ENCODE measurements at regions not wholly inside any gene's neighbourhood (a gene's known extent, or its start where the extent isn't known, plus 50 kb on each side); places are given as distances from the start of the nearest gene placed in this dataset.

DNA sequence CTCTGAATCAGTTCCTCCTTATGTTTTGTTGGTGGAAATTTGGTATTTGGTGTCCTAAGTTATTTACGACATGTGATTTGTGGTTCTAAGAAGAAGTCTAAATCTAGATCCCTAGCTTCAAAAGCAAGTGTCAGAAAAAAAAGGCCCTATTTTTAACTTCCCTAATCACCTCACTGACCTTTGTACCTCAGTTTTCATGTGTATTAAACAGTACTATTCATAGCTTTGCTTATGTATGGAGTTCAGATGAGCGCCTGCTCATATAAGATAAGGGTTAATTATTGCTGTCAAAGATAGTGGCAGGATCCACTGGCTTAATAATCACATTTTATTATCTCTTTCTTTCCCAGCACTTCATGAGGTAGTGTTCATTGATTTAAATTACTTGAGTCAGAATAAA, 318.2 kb downstream of the PARP8 start:
- TF ChIP-seq POLR2A (IDR thresholded peaks at IDR 0.05), result no peak
- TF ChIP-seq, protein P1, sequence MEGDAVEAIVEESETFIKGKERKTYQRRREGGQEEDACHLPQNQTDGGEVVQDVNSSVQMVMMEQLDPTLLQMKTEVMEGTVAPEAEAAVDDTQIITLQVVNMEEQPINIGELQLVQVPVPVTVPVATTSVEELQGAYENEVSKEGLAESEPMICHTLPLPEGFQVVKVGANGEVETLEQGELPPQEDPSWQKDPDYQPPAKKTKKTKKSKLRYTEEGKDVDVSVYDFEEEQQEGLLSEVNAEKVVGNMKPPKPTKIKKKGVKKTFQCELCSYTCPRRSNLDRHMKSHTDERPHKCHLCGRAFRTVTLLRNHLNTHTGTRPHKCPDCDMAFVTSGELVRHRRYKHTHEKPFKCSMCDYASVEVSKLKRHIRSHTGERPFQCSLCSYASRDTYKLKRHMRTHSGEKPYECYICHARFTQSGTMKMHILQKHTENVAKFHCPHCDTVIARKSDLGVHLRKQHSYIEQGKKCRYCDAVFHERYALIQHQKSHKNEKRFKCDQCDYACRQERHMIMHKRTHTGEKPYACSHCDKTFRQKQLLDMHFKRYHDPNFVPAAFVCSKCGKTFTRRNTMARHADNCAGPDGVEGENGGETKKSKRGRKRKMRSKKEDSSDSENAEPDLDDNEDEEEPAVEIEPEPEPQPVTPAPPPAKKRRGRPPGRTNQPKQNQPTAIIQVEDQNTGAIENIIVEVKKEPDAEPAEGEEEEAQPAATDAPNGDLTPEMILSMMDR (IDR thresholded peaks at IDR 0.05), result no peak
- H3K27ac ChIP-seq, result no peak overlapping the region
- no peak for ATAC-seq
- H3K4me1 ChIP-seq, result no peaks in the 10 kb centered on the region
- WGBS, 4 donors, result 72 to 76% (median 75%) methylated on average over 2 of the region's 2 CpGs
- intact Hi-C loops (cut with DNase I), result no loop called here
- DNase-seq, result no peak
- no peaks in the 10 kb centered on the region for H3K9me3 ChIP-seq
- H3K36me3 ChIP-seq, result no peaks in the 10 kb centered on the region
- no peak overlapping the region for H3K4me3 ChIP-seq
- H3K27me3 ChIP-seq, result peaks cover 0 to 17% (median 0%) of the 10 kb centered on the region in 9 donors

DNA sequence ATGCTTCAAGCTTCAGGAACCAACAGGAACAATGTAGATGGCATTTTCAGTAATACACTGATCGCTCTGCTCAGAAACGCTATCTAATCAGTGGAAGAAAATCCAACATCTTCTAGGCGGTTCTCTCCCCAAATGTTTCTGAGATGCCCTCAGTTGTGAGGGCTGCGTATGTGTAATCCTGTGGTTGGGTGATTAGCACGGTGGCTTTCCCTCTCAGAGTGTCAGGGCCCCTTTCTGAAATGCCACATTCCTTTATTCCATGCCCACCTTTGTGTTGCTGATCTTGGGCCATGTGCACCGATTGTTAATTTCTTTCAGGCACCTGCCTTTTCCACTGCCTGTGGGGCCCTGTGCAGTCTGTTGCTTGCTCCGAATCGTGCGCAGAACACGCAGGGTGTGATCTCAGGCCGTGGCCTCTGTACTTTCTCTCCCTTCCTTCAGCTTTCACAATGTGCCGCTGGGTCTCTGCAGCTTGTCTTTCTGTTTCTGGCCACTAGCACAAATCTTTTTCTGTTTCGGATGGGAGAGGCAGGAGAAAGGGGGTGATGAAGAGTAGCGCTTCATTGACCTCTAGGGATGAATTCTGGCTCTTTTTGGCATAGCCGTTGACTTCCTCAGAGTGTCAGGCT, 324.0 kb downstream of the PARP8 start:
- WGBS, 4 donors, result 83 to 86% (median 84%) methylated on average over 15 of the region's 15 CpGs
- ATAC-seq (no peak), DNase-seq (no peak)
- H3K9me3 ChIP-seq, result no peaks in the 10 kb centered on the region
- H3K27me3 ChIP-seq, result peaks cover 0 to 24% (median 0%) of the 10 kb centered on the region in 9 donors
- TF ChIP-seq, protein P1 (IDR thresholded peaks at IDR 0.05), result no peak
- TF ChIP-seq POLR2A (IDR thresholded peaks at IDR 0.05), result no peak
- H3K27ac ChIP-seq, result no peak overlapping the region
- intact Hi-C loops (cut with DNase I), result no loop called here
- no peaks in the 10 kb centered on the region for H3K36me3 ChIP-seq
- H3K4me3 ChIP-seq, result no peak overlapping the region
- no peaks in the 10 kb centered on the region for H3K4me1 ChIP-seq

DNA sequence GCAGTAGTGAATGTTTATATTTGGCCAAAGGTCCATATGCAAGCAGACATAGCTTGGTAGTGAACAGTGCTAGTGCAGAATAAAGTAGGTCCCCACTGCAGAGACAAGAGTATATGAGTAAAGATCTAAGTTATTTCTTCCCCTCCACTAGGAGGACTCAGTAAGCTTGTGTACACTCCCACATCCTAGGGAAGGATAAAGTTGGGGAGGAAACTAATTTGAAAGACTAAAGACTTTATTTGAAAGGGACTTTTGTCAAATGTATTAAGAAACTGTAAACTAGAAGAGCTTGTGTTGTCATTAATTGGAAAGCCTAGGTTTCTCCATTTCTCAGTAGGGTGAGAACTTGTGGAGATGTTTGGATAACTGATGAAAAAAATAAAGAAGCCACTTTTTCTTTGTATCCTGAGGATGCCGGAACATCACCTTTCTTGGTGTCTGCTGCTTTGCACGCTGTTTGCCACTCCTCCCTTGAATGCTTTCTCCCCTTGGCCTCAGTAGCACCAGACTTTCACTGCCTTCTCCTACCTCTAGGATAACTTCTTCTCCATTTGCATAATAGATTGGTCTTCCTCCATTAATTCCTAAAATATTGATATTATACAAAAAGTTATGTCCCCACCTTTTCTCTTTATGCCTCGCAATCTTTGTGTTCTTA, 329.0 kb downstream of the PARP8 start:
- TF ChIP-seq, protein P1 (IDR thresholded peaks at IDR 0.05), result no peak
- TF ChIP-seq POLR2A (IDR thresholded peaks at IDR 0.05), result no peak
- no peak overlapping the region for H3K27ac ChIP-seq
- H3K27me3 ChIP-seq, result peaks cover 0 to 30% (median 0%) of the 10 kb centered on the region in 9 donors
- H3K9me3 ChIP-seq, result no peaks in the 10 kb centered on the region
- no peak for ATAC-seq
- no peaks in the 10 kb centered on the region for H3K36me3 ChIP-seq
- no peak for DNase-seq
- H3K4me3 ChIP-seq, result no peak overlapping the region
- H3K4me1 ChIP-seq, result no peaks in the 10 kb centered on the region
- 71 to 84% (median 76%) methylated on average over 3 of the region's 3 CpGs for WGBS, 4 donors
- intact Hi-C loops (cut with DNase I), result no loop called here

DNA sequence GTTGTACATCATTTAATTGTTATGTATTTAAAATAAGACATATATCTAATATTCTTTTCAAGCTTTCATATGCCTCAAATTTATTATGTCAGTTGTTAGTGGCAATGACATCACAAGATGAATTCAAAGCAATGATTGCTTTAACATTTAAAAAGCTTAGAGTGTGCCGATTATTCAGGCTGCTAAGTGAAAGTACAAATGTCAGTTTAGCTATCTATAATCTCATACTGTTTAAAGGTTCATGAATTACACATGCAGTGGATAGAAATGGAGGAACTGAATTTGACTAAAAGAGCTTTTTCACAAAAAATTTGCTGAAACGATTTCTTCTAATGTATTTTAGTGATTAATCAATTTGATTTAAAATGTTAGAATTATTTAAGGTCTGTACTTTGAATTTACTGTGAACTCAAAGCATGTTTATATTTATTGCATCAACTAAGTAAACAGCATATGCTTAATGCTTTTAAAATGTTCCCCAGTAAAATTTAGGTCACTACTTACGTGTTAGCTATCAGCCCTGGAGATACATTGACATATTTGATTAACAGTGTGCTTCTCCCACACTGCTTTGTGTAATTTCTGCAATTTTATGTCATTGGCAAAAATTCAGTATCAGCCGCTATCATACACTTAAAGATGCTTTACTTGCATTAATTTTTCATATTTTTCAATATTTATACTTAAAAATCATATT, 334.9 kb downstream of the PARP8 start:
- Histone ChIP-seq H3K36me3 (no peaks in the 10 kb centered on the region), H3K27ac (no peak overlapping the region), H3K4me3 (no peak overlapping the region), H3K9me3 (no peaks in the 10 kb centered on the region), H3K27me3 (peaks cover 0 to 7% (median 0%) of the 10 kb centered on the region in 9 donors), H3K4me1 (no peaks in the 10 kb centered on the region)
- ATAC-seq, result no peak
- TF ChIP-seq, protein P1 (IDR thresholded peaks at IDR 0.05), result no peak
- TF ChIP-seq POLR2A (IDR thresholded peaks at IDR 0.05), result no peak
- intact Hi-C loops (cut with DNase I), result no loop called here
- WGBS, 4 donors, result 63 to 74% (median 69%) methylated on average over 4 of the region's 4 CpGs
- no peak for DNase-seq
